ENCODE measurements at regions not wholly inside any gene's neighbourhood (a gene's known extent, or its start where the extent isn't known, plus 50 kb on each side); places are given as distances from the start of the nearest gene placed in this dataset.

DNA sequence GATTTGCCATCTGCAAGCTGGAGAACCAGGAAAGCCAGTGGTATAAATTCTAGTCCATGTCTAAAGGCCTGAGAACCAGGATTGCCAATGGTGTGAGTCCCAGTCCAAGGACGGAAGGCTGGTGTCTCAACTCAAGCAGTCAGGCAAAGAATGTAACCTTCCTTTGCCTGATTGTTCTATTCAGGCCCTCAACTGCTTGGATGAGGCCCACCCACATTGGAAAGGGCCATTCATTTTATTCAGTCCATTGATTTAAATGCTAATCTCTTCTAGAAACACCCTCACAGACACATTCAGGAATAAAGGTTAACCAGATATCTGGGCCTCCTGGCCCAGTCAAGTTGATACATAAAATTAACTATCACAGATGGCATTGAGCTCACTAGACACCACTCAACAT is 427.8 kb downstream of the ZNF608 start:
- no peak overlapping the region for H3K4me3 ChIP-seq (replicated peaks in 1 of 2; ENCODE audit: low read depth in 1 of 2, low read length in 2 of 2)
- no TSS peak for BruUV-seq (replicated peaks)
- TF ChIP-seq MAX (IDR thresholded peaks at IDR 0.05) (no peak), CEBPB (IDR thresholded peaks at IDR 0.05; ENCODE audit: low read depth) (no peak), CTCF (IDR thresholded peaks at IDR 0.05 in 2 of 3, conservative IDR thresholded peaks at IDR 0.05 in 1 of 3; ENCODE audit: borderline replicate concordance in 1 of 3, insufficient read depth in 1 of 3, low read depth in 2 of 3, low read length in 2 of 3) (no peak), EGR1 (IDR thresholded peaks at IDR 0.05; ENCODE audit: low read depth) (no peak), YY1 (IDR thresholded peaks at IDR 0.05; ENCODE audit: extremely low read depth, insufficient replicate concordance, low read depth, low read length) (no peak)
- TF ChIP-seq, protein P1, sequence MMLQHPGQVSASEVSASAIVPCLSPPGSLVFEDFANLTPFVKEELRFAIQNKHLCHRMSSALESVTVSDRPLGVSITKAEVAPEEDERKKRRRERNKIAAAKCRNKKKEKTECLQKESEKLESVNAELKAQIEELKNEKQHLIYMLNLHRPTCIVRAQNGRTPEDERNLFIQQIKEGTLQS (IDR thresholded peaks at IDR 0.05): no peak
- no peaks in the 10 kb centered on the region for H3K9me3 ChIP-seq (ENCODE audit: control insufficient read depth in 1 of 2, insufficient read depth in 1 of 2, low read depth in 1 of 2, low read length in 2 of 2)
- no peaks in the 10 kb centered on the region for H3K4me1 ChIP-seq (ENCODE audit: control insufficient read depth in 1 of 2, insufficient read depth in 2 of 2, low read length in 2 of 2)
- no peak overlapping the region for H2AFZ ChIP-seq (ENCODE audit: low read depth, low read length, poor library complexity, severe bottlenecking)
- CTCF ChIA-PET: no interaction called here
- H4K20me1 ChIP-seq (ENCODE audit: insufficient read depth): no peaks in the 10 kb centered on the region
- 0 out of 2 replicates have a peak, but pooled peaks cover 3% of the 10 kb centered on the region for H3K9me2 ChIP-seq (ENCODE audit: insufficient read depth)
- no peaks in the 10 kb centered on the region for H3K36me3 ChIP-seq (ENCODE audit: control insufficient read depth in 1 of 2, insufficient read depth in 2 of 2, low read length in 2 of 2)
- intact Hi-C loops (cut with micrococcal nuclease): no loop called here
- RAD21 ChIA-PET (ENCODE audit: low non-redundant PET in 1 of 2, low total read pairs in 2 of 2, uncharacterized antibody in 2 of 2, unreplicated experiment in 2 of 2): no interaction called here
- no peaks in the 10 kb centered on the region for H3K79me2 ChIP-seq (ENCODE audit: insufficient read depth, low read length)
- POLR2A ChIA-PET: no interaction called here
- H3K9ac ChIP-seq (ENCODE audit: low read length): no peak overlapping the region
- no peak overlapping the region for H3K27ac ChIP-seq (ENCODE audit: low read depth, low read length)
- no peaks in the 10 kb centered on the region for H3K27me3 ChIP-seq (ENCODE audit: insufficient read depth, low read length)
- ATAC-seq (no peak), DNase-seq (ENCODE audit: low read depth, low spot score) (no peak)
- H3K4me2 ChIP-seq (ENCODE audit: low read length): no peak overlapping the region

- intact Hi-C loops (cut with micrococcal nuclease): no loop called here
- H3K27ac ChIP-seq (ENCODE audit: low read depth, low read length): no peak overlapping the region
- H3K36me3 ChIP-seq (ENCODE audit: control insufficient read depth in 1 of 2, insufficient read depth in 2 of 2, low read length in 2 of 2): no peaks in the 10 kb centered on the region
- no peaks in the 10 kb centered on the region for H3K9me3 ChIP-seq (ENCODE audit: control insufficient read depth in 1 of 2, insufficient read depth in 1 of 2, low read depth in 1 of 2, low read length in 2 of 2)
- H3K9me2 ChIP-seq (ENCODE audit: insufficient read depth): 0 out of 2 replicates have a peak, but pooled peaks cover 3% of the 10 kb centered on the region
- no peaks in the 10 kb centered on the region for H3K4me1 ChIP-seq (ENCODE audit: control insufficient read depth in 1 of 2, insufficient read depth in 2 of 2, low read length in 2 of 2)
- ATAC-seq (no peak), DNase-seq (ENCODE audit: low read depth, low spot score) (no peak)
- CTCF ChIA-PET: no interaction called here
- BruUV-seq (replicated peaks): no TSS peak
- H3K9ac ChIP-seq (ENCODE audit: low read length): no peak overlapping the region
- RAD21 ChIA-PET (ENCODE audit: low non-redundant PET in 1 of 2, low total read pairs in 2 of 2, uncharacterized antibody in 2 of 2, unreplicated experiment in 2 of 2): no interaction called here
- H2AFZ ChIP-seq (ENCODE audit: low read depth, low read length, poor library complexity, severe bottlenecking): no peak overlapping the region
- H3K4me3 ChIP-seq (replicated peaks in 1 of 2; ENCODE audit: low read depth in 1 of 2, low read length in 2 of 2): no peak overlapping the region
- no peaks in the 10 kb centered on the region for H4K20me1 ChIP-seq (ENCODE audit: insufficient read depth)
- H3K4me2 ChIP-seq (ENCODE audit: low read length): no peak overlapping the region
- no peaks in the 10 kb centered on the region for H3K27me3 ChIP-seq (ENCODE audit: insufficient read depth, low read length)
- POLR2A ChIA-PET: no interaction called here
- H3K79me2 ChIP-seq (ENCODE audit: insufficient read depth, low read length): no peaks in the 10 kb centered on the region
- TF ChIP-seq YY1 (IDR thresholded peaks at IDR 0.05; ENCODE audit: extremely low read depth, insufficient replicate concordance, low read depth, low read length) (no peak), RAD21 (IDR thresholded peaks at IDR 0.05; ENCODE audit: low read depth) (no peak), TCF7L2 (IDR thresholded peaks at IDR 0.05; ENCODE audit: borderline replicate concordance, extremely low read depth, insufficient read depth, insufficient read length) (no peak), MAX (IDR thresholded peaks at IDR 0.05) (no peak), CBX3 (IDR thresholded peaks at IDR 0.05; ENCODE audit: low read depth) (no peak), SRF (IDR thresholded peaks at IDR 0.05; ENCODE audit: low read depth) (no peak), SIN3A (IDR thresholded peaks at IDR 0.05; ENCODE audit: low read depth) (no peak), EZH2phosphoT487 (IDR thresholded peaks at IDR 0.05; ENCODE audit: borderline replicate concordance) (no peak), SP1 (IDR thresholded peaks at IDR 0.05; ENCODE audit: low read depth) (no peak), ZNF274 (IDR thresholded peaks at IDR 0.05; ENCODE audit: low read depth, low read length) (no peak)
- TF ChIP-seq, protein P2, sequence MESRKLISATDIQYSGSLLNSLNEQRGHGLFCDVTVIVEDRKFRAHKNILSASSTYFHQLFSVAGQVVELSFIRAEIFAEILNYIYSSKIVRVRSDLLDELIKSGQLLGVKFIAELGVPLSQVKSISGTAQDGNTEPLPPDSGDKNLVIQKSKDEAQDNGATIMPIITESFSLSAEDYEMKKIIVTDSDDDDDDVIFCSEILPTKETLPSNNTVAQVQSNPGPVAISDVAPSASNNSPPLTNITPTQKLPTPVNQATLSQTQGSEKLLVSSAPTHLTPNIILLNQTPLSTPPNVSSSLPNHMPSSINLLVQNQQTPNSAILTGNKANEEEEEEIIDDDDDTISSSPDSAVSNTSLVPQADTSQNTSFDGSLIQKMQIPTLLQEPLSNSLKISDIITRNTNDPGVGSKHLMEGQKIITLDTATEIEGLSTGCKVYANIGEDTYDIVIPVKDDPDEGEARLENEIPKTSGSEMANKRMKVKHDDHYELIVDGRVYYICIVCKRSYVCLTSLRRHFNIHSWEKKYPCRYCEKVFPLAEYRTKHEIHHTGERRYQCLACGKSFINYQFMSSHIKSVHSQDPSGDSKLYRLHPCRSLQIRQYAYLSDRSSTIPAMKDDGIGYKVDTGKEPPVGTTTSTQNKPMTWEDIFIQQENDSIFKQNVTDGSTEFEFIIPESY (IDR thresholded peaks at IDR 0.05; ENCODE audit: extremely low read depth, insufficient replicate concordance, low read length): no peak
- TF ChIP-seq, protein P1 (IDR thresholded peaks at IDR 0.05): no peak
Measured at GRCh38 chr5:124317451-124317850, 429.0 kb downstream of the ZNF608 start.

Data from HCT116 (cell line).